K562 (cell line): ENCODE measurements at regions not wholly inside any gene's neighbourhood (a gene's known extent, or its start where the extent isn't known, plus 50 kb on each side); places are given as distances from the start of the nearest gene placed in this dataset.

Experiments
- ATAC-seq: fragments of 200-7000 bp; cut with Tn5 transposase; 3 replicates; pipeline ENCODE4 v1.9.1; 2020; ENCODE audit warnings: moderate library complexity
- BruUV-seq: library from RNA; stranded (reverse); fragments of 400-500 nt; replicated peaks from 2 replicates; lab custom pipeline; 2021; lab: Mats Ljungman, UMichigan
- CTCF ChIA-PET: fragments of 300-600 bp; formaldehyde crosslinking; extraction: SDS; loops from one replicate; lab custom pipeline; 2021; ENCODE audit warnings: low intra/inter-chr PET ratio; lab: Yijun Ruan, JAX
- POLR2A ChIA-PET: fragments of 300-600, 350-650 bp; sonication (Branson Sonifier 250); formaldehyde crosslinking; extraction: SDS; loops from one replicate; lab custom pipeline; 2021; ENCODE audit warnings: antibody characterized with exemption, inconsistent platforms; lab: Yijun Ruan, JAX
- DNase-seq, 4 experiments: peaks; one replicate each; pipeline versions ENCODE4 v3.0.0 to v3.0.0-alpha.2; 2011 to 2018; ENCODE audit warnings: low spot score in 3 of 4, mixed read lengths in 3 of 4; ENCODE audit errors: extremely low read depth in 1 of 4
- FAIRE-seq: peaks from 2 replicates; lab custom pipeline; 2011; peaks lifted over from hg19 to GRCh38; lab: Jason Lieb, UNC
- H2AFZ ChIP-seq: 2 replicates; pipeline ENCODE4 v1.6.0; 2011; ENCODE audit warnings: low read depth, low read length, control low read depth, inconsistent platforms
- H3K27ac ChIP-seq: fragments of 200-600 bp; 3 replicates; pipeline ENCODE4 v1.8.0; 2011; ENCODE audit warnings: low read depth, mild to moderate bottlenecking, control low read depth, inconsistent platforms, low read length, moderate library complexity, mixed read lengths; ENCODE audit errors: extremely low read depth
- H3K27me3 ChIP-seq, 2 experiments: fragments of 300-600 bp in 1 of 2; 2 replicates in 1 of 2; 3 replicates in 1 of 2; pipeline versions ENCODE4 v1.6.0 to v1.8.0; 2011; ENCODE audit warnings: inconsistent platforms in 2 of 2, low read length in 2 of 2, mild to moderate bottlenecking in 1 of 2, mixed read lengths in 1 of 2, moderate library complexity in 1 of 2; ENCODE audit not compliant: control insufficient read depth in 2 of 2, insufficient read depth in 2 of 2
- H3K36me3 ChIP-seq: fragments of 300-600 bp; 3 replicates; pipeline ENCODE4 v1.8.0; 2011; ENCODE audit warnings: mild to moderate bottlenecking, low read length, inconsistent platforms; ENCODE audit not compliant: control insufficient read depth, insufficient read depth
- H3K4me1 ChIP-seq, 2 experiments: fragments of 200-600 bp in 1 of 2; replicated peaks in 1 of 2; 2 replicates in 1 of 2; 3 replicates in 1 of 2; pipeline versions ENCODE4 v1.5.1 to v1.8.0; 2011; ENCODE audit warnings: inconsistent platforms in 2 of 2, low read length in 2 of 2, mild to moderate bottlenecking in 1 of 2, mixed read lengths in 1 of 2, moderate library complexity in 1 of 2; ENCODE audit not compliant: control insufficient read depth in 2 of 2, insufficient read depth in 2 of 2
- H3K4me2 ChIP-seq: 2 replicates; pipeline ENCODE4 v1.6.1; 2011; ENCODE audit warnings: low read length, control low read depth, inconsistent platforms, mixed read lengths; ENCODE audit not compliant: insufficient read depth
- H3K4me3 ChIP-seq: fragments of 200-600 bp; sonication (generic), shearing (Covaris generic); 2 replicates; pipeline ENCODE4 v1.5.1; 2016; ENCODE audit warnings: control low read depth, inconsistent platforms
- H3K79me2 ChIP-seq: fragments of 200-600 bp; 3 replicates; pipeline ENCODE4 v1.8.0; 2011; ENCODE audit warnings: low read length, inconsistent platforms; ENCODE audit not compliant: control insufficient read depth, insufficient read depth
- H3K9ac ChIP-seq, 2 experiments: 2 replicates each; pipeline versions ENCODE4 v1.6.0 to v1.6.1; 2011; ENCODE audit warnings: low read depth in 2 of 2, low read length in 2 of 2, control low read depth in 1 of 2, inconsistent platforms in 1 of 2, mild to moderate bottlenecking in 1 of 2, mixed read lengths in 1 of 2; ENCODE audit not compliant: insufficient read depth in 1 of 2
- H3K9me1 ChIP-seq: one replicate; pipeline ENCODE4 v1.6.0; 2011; ENCODE audit warnings: inconsistent platforms, mild to moderate bottlenecking, low read length, moderate library complexity; ENCODE audit not compliant: control insufficient read depth, insufficient read depth
- H3K9me3 ChIP-seq: replicated peaks from 2 replicates; pipeline ENCODE4 v1.5.1; 2011; ENCODE audit warnings: low read depth, low read length, inconsistent platforms; ENCODE audit not compliant: control insufficient read depth, insufficient read depth
- H4K20me1 ChIP-seq: replicated peaks from 2 replicates; pipeline ENCODE4 v1.6.1; 2011; ENCODE audit warnings: low read length, inconsistent platforms, mixed read lengths; ENCODE audit not compliant: control insufficient read depth, insufficient read depth
- ARID1B ChIP-seq: fragments of 450-650 bp; IDR thresholded peaks from 2 replicates; pipeline ENCODE4 v1.6.1; 2016; ENCODE audit warnings: antibody characterized with exemption, mild to moderate bottlenecking, inconsistent platforms
- ATF4 ChIP-seq: fragments of 450-650 bp; formaldehyde crosslinking; IDR thresholded peaks from 2 replicates; pipeline ENCODE4 v1.4.0; 2022; ENCODE audit warnings: mild to moderate bottlenecking, moderate library complexity
- CEBPG ChIP-seq, 3 experiments: fragments of 200-800 bp in 1 of 3; sonication (Bioruptor generic) in 1 of 3; sonication (generic) in 1 of 3; formaldehyde crosslinking in 1 of 3; IDR thresholded peaks in 2 of 3; conservative IDR thresholded peaks in 1 of 3; 2 replicates each; pipeline versions ENCODE4 v1.6.1 to v1.8.0; 2016 to 2022; ENCODE audit warnings: missing compliant biosample characterization in 2 of 3, missing genetic modification characterization in 2 of 3, mild to moderate bottlenecking in 1 of 3, missing genetic modification reagents in 1 of 3
- HEY1 ChIP-seq: fragments of 250-450 bp; sonication (Bioruptor Pico); IDR thresholded peaks from 2 replicates; pipeline ENCODE4 v1.5.0; 2020; ENCODE audit warnings: mild to moderate bottlenecking, moderate library complexity, borderline replicate concordance
- JUNB ChIP-seq: fragments of 450-650 bp; formaldehyde crosslinking; conservative IDR thresholded peaks from 2 replicates; pipeline ENCODE4 v1.4.0; 2020; ENCODE audit warnings: mild to moderate bottlenecking
- NFRKB ChIP-seq: fragments of 450-650 bp; IDR thresholded peaks from 2 replicates; pipeline ENCODE4 v1.6.1; 2016; ENCODE audit warnings: low read depth
- ZBTB17 ChIP-seq: fragments of 450-650 bp; formaldehyde crosslinking; IDR thresholded peaks from 2 replicates; pipeline ENCODE4 v1.4.0; 2020; ENCODE audit warnings: mild to moderate bottlenecking
- ZNF586 ChIP-seq: fragments of 450-650 bp; formaldehyde crosslinking; conservative IDR thresholded peaks from 2 replicates; pipeline ENCODE4 v1.4.0; 2020; ENCODE audit warnings: mild to moderate bottlenecking, moderate library complexity
- WGBS: fragments of 100-300 bp; shearing (Covaris generic); methylation state at CpG from one replicate; pipeline ENCODE4 v1.1.6; 2016; ENCODE audit warnings: low coverage, mixed read lengths; ENCODE audit not compliant: insufficient coverage; ENCODE audit errors: missing lambda C conversion rate; 5-methylcytosine and 5-hydroxymethylcytosine counted together
- in situ Hi-C: fragments of 300-500 bp; cut with MboI; formaldehyde crosslinking; loops from 4 replicates; pipeline ENCODE4 v1.15.0; 2018; ENCODE audit warnings: inconsistent platforms, mixed read lengths
- intact Hi-C: fragments of 100-400 bp; cut with micrococcal nuclease; formaldehyde crosslinking; loops from 2 replicates; pipeline ENCODE4 v1.14.2; 2022
- TF ChIP-seq, protein P1 (sequence below): fragments of 250-450 bp; sonication (Bioruptor Pico); IDR thresholded peaks from 2 replicates; pipeline ENCODE4 v1.4.0; 2020; ENCODE audit warnings: mild to moderate bottlenecking

DNA sequence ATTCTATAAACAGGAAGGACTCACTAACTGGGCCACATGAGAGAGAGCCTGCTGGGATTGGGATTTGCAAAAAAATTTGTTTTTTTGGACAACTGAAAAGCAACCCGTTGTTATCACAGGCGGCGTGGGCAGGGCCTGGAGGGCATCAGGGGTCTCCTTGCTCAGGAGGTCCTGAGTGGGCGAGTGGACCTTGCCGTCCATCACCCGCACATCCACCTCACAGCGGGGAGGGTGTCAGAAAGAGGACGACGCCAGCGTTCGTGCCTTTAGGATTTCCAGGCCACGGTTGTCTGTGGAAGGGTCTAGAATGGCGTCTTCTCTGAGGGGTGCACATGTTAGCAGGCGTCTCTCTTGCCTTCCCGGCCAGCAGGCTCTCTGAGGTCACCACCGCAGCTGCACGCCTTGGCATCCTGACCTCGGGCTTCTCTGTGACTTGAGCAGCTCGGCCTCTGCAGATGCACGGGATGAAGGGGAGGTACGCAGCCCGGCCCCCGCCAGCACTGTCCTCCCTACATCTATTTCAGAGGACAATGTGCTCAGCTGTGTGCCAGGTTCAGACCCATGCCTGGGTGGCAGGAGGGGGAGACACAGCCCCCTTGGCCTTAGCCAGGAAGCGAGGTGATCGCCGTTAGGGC lies 749.5 kb downstream of the BRD1 start:
- no TSS peak for BruUV-seq
- no peak for FAIRE-seq
- WGBS, result 1% methylated on average over 24 of the region's 26 CpGs

More for the DNA sequence above, 749.5 kb downstream of the BRD1 start:
- DNase-seq, result no peak
- H3K27ac ChIP-seq, result no peak overlapping the region
- no peaks in the 10 kb centered on the region for H4K20me1 ChIP-seq
- ChIA-PET CTCF (no interaction called here), POLR2A (no interaction called here)
- no peaks in the 10 kb centered on the region for H3K9me3 ChIP-seq
- TF ChIP-seq NFRKB, result no peak
- TF ChIP-seq CEBPG (CRISPR knock-in tag; IDR thresholded peaks at IDR 0.05), result no peak
- TF ChIP-seq CEBPG (tag; conservative IDR thresholded peaks at IDR 0.05 in 1 of 2, IDR thresholded peaks at IDR 0.05 in 1 of 2), result no peak
- no peak for TF ChIP-seq ZBTB17 (CRISPR knock-in tag)
- TF ChIP-seq, protein P1, sequence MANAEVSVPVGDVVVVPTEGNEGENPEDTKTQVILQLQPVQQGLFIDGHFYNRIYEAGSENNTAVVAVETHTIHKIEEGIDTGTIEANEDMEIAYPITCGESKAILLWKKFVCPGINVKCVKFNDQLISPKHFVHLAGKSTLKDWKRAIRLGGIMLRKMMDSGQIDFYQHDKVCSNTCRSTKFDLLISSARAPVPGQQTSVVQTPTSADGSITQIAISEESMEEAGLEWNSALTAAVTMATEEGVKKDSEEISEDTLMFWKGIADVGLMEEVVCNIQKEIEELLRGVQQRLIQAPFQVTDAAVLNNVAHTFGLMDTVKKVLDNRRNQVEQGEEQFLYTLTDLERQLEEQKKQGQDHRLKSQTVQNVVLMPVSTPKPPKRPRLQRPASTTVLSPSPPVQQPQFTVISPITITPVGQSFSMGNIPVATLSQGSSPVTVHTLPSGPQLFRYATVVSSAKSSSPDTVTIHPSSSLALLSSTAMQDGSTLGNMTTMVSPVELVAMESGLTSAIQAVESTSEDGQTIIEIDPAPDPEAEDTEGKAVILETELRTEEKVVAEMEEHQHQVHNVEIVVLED (CRISPR knock-in tag), result no peak
- no peak for TF ChIP-seq HEY1 (CRISPR knock-in tag)
- TF ChIP-seq ATF4 (CRISPR knock-in tag), result no peak
- TF ChIP-seq ZNF586, result no peak
- TF ChIP-seq ARID1B, result no peak
- no peak for TF ChIP-seq JUNB (CRISPR knock-in tag)
- H3K4me3 ChIP-seq, result no peak overlapping the region
- H3K4me2 ChIP-seq, result no peak overlapping the region
- no peaks in the 10 kb centered on the region for H3K9me1 ChIP-seq
- in situ Hi-C loops (no loop called here), intact Hi-C loops (no loop called here)
- H2AFZ ChIP-seq, result no peak overlapping the region
- H3K27me3 ChIP-seq, result no peaks in the 10 kb centered on the region; a peak in 2 of 5 replicates
- H3K4me1 ChIP-seq, result no peaks in the 10 kb centered on the region
- H3K36me3 ChIP-seq, result no peaks in the 10 kb centered on the region
- no peak overlapping the region for H3K9ac ChIP-seq
- no peak for ATAC-seq
- H3K79me2 ChIP-seq, result no peaks in the 10 kb centered on the region
